ENCODE measurements at regions not wholly inside any gene's neighbourhood (a gene's known extent, or its start where the extent isn't known, plus 50 kb on each side); places are given as distances from the start of the nearest gene placed in this dataset.

- Histone ChIP-seq H3K4me2 (ENCODE audit: low read length) (no peak overlapping the region), H3K9me2 (ENCODE audit: low read depth, low read length) (no peaks in the 10 kb centered on the region), H3K4me3 (ENCODE audit: low read depth, low read length, poor library complexity, severe bottlenecking) (no peak overlapping the region), H3K36me3 (ENCODE audit: insufficient read depth, low read length) (no peaks in the 10 kb centered on the region), H3F3A (ENCODE audit: insufficient read depth, low read length) (no peaks in the 10 kb centered on the region), H3K4me1 (ENCODE audit: insufficient read depth, low read length, severe bottlenecking) (no peaks in the 10 kb centered on the region), H3K79me2 (ENCODE audit: insufficient read depth, low read length) (no peaks in the 10 kb centered on the region), H3K9me3 (ENCODE audit: low read length) (no peaks in the 10 kb centered on the region), H3K27me3 (ENCODE audit: insufficient read depth, low read length) (no peaks in the 10 kb centered on the region), H3K27ac (ENCODE audit: low read depth, low read length, poor library complexity, severe bottlenecking) (no peak overlapping the region), H3K9ac (ENCODE audit: low read length) (no peak overlapping the region), H2AFZ (ENCODE audit: low read length) (no peak overlapping the region), H4K20me1 (ENCODE audit: insufficient read depth, low read length) (no peaks in the 10 kb centered on the region)
- TF ChIP-seq CTCF (IDR thresholded peaks at IDR 0.05; ENCODE audit: low read length) = no peak
- no peak for TF ChIP-seq EZH2 (IDR thresholded peaks at IDR 0.05; ENCODE audit: borderline replicate concordance, low read length)
Measured at GRCh38 chr5:72565513-72566289, 58.5 kb upstream of the ZNF366 start.

GRCh38 chr5:72562717-72563116 lies 55.5 kb upstream of the ZNF366 start:
- no peaks in the 10 kb centered on the region for H3K4me1 ChIP-seq (ENCODE audit: insufficient read depth, low read length, severe bottlenecking)
- no peak overlapping the region for H3K9ac ChIP-seq (ENCODE audit: low read length)
- H2AFZ ChIP-seq (ENCODE audit: low read length) = no peak overlapping the region
- TF ChIP-seq CTCF (IDR thresholded peaks at IDR 0.05; ENCODE audit: low read length) (no peak), EZH2 (IDR thresholded peaks at IDR 0.05; ENCODE audit: borderline replicate concordance, low read length) (no peak)
- no peaks in the 10 kb centered on the region for H4K20me1 ChIP-seq (ENCODE audit: insufficient read depth, low read length)
- H3K79me2 ChIP-seq (ENCODE audit: insufficient read depth, low read length) = no peaks in the 10 kb centered on the region
- no peak overlapping the region for H3K4me3 ChIP-seq (ENCODE audit: low read depth, low read length, poor library complexity, severe bottlenecking)
- H3K27ac ChIP-seq (ENCODE audit: low read depth, low read length, poor library complexity, severe bottlenecking) = no peak overlapping the region
- H3K9me3 ChIP-seq (ENCODE audit: low read length) = no peaks in the 10 kb centered on the region
- no peaks in the 10 kb centered on the region for H3F3A ChIP-seq (ENCODE audit: insufficient read depth, low read length)
- H3K9me2 ChIP-seq (ENCODE audit: low read depth, low read length) = no peaks in the 10 kb centered on the region
- no peaks in the 10 kb centered on the region for H3K36me3 ChIP-seq (ENCODE audit: insufficient read depth, low read length)
- H3K27me3 ChIP-seq (ENCODE audit: insufficient read depth, low read length) = no peaks in the 10 kb centered on the region
- H3K4me2 ChIP-seq (ENCODE audit: low read length) = no peak overlapping the region

- H3K36me3 ChIP-seq (ENCODE audit: insufficient read depth, low read length) = no peaks in the 10 kb centered on the region
- H3K4me2 ChIP-seq (ENCODE audit: low read length) = no peak overlapping the region
- TF ChIP-seq CTCF (IDR thresholded peaks at IDR 0.05; ENCODE audit: low read length) (no peak), EZH2 (IDR thresholded peaks at IDR 0.05; ENCODE audit: borderline replicate concordance, low read length) (no peak)
- no peaks in the 10 kb centered on the region for H3K9me3 ChIP-seq (ENCODE audit: low read length)
- no peaks in the 10 kb centered on the region for H3K9me2 ChIP-seq (ENCODE audit: low read depth, low read length)
- no peaks in the 10 kb centered on the region for H4K20me1 ChIP-seq (ENCODE audit: insufficient read depth, low read length)
- peaks cover 10% of the 10 kb centered on the region for H3K4me1 ChIP-seq (ENCODE audit: insufficient read depth, low read length, severe bottlenecking)
- no peaks in the 10 kb centered on the region for H3K79me2 ChIP-seq (ENCODE audit: insufficient read depth, low read length)
- no peak overlapping the region for H3K4me3 ChIP-seq (ENCODE audit: low read depth, low read length, poor library complexity, severe bottlenecking)
- no peak overlapping the region for H2AFZ ChIP-seq (ENCODE audit: low read length)
- no peak overlapping the region for H3K9ac ChIP-seq (ENCODE audit: low read length)
- H3K27ac ChIP-seq (ENCODE audit: low read depth, low read length, poor library complexity, severe bottlenecking) = no peak overlapping the region
- no peaks in the 10 kb centered on the region for H3F3A ChIP-seq (ENCODE audit: insufficient read depth, low read length)
- H3K27me3 ChIP-seq (ENCODE audit: insufficient read depth, low read length) = no peaks in the 10 kb centered on the region
Measured at GRCh38 chr5:72561148-72561972, 54.1 kb upstream of the ZNF366 start.

Data from OCI-LY1 (cell line).